Peyer's patch (tissue), 4 donors: ENCODE measurements at regions not wholly inside any gene's neighbourhood (a gene's known extent, or its start where the extent isn't known, plus 50 kb on each side); places are given as distances from the start of the nearest gene placed in this dataset.

Experiments
- POLR2A ChIP-seq, 2 donors: fragments of 450-650 bp; IDR thresholded peaks; one replicate each; pipeline ENCODE4 v1.5.1; 2017; ENCODE audit warnings: antibody characterized with exemption in 2 of 2, mild to moderate bottlenecking in 2 of 2, moderate library complexity in 2 of 2
- TF ChIP-seq, protein P1 (sequence below), 6 experiments: fragments of 450-650 bp in 4 of 6; fragments of 200-600 bp in 2 of 6; sonication (generic) in 1 of 6; IDR thresholded peaks; one replicate each; pipeline ENCODE4 v1.5.1; 2017 to 2019; ENCODE audit warnings: antibody characterized with exemption in 6 of 6, mild to moderate bottlenecking in 3 of 6, moderate library complexity in 1 of 6

DNA sequence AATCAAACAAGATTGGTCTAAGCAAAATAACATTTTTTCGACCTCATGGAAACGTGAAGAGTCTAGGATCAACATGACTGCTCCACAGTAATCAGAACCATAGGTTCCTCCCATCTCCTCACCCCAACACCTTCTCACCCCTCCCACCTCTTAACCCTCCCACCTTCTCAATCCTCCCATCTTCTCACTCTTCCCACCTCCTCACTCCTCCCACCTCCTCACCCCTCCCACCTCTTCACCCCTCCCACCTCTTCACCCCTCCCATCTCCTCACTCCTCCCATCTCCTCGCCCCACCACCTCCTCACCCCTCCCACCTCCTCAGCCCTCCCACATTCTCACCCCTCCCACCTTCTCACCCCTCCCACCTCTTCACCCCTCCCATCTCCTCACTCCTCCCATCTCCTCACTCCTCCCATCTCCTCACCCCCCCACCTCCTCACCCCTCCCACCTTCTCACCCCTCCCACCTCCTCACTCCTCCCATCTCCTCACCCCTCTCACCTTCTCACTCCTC lies 567.4 kb downstream of the C6orf118 start:
- TF ChIP-seq, protein P1, sequence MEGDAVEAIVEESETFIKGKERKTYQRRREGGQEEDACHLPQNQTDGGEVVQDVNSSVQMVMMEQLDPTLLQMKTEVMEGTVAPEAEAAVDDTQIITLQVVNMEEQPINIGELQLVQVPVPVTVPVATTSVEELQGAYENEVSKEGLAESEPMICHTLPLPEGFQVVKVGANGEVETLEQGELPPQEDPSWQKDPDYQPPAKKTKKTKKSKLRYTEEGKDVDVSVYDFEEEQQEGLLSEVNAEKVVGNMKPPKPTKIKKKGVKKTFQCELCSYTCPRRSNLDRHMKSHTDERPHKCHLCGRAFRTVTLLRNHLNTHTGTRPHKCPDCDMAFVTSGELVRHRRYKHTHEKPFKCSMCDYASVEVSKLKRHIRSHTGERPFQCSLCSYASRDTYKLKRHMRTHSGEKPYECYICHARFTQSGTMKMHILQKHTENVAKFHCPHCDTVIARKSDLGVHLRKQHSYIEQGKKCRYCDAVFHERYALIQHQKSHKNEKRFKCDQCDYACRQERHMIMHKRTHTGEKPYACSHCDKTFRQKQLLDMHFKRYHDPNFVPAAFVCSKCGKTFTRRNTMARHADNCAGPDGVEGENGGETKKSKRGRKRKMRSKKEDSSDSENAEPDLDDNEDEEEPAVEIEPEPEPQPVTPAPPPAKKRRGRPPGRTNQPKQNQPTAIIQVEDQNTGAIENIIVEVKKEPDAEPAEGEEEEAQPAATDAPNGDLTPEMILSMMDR (IDR thresholded peaks at IDR 0.05), result no peak
- TF ChIP-seq POLR2A (IDR thresholded peaks at IDR 0.05), result no peak
